ENCODE measurements at regions not wholly inside any gene's neighbourhood (a gene's known extent, or its start where the extent isn't known, plus 50 kb on each side); places are given as distances from the start of the nearest gene placed in this dataset.
"Not testable (repeated sequence)": the region's sequence is repeated elsewhere in the genome, so short reads cannot be mapped to it uniquely, and the experiment has no call there.

- Mint-ChIP-seq H3K27ac (no peak overlapping the region), H3K4me1 (no peaks in the 10 kb centered on the region), H3K36me3 (no peaks in the 10 kb centered on the region), H3K4me3 (no peak overlapping the region), H3K27me3 (peaks cover 16% of the 10 kb centered on the region), H3K9me3 (no peaks in the 10 kb centered on the region)
- ATAC-seq = peak; percentile 20
Measured at GRCh38 chr10:44292390-44293002, 92.4 kb downstream of the CXCL12 start.

- Mint-ChIP-seq H3K27ac (no peak overlapping the region), H3K27me3 (peaks cover 16% of the 10 kb centered on the region), H3K4me3 (no peak overlapping the region), H3K36me3 (no peaks in the 10 kb centered on the region), H3K9me3 (no peaks in the 10 kb centered on the region), H3K4me1 (no peaks in the 10 kb centered on the region)
- no peak for ATAC-seq
Measured at GRCh38 chr10:44291091-44291490, 93.8 kb downstream of the CXCL12 start.

GRCh38 chr10:44289125-44289524, 95.8 kb downstream of the CXCL12 start:
- ATAC-seq = no peak
- Mint-ChIP-seq H3K4me1 (no peaks in the 10 kb centered on the region), H3K9me3 (no peaks in the 10 kb centered on the region), H3K36me3 (no peaks in the 10 kb centered on the region), H3K4me3 (no peak overlapping the region), H3K27me3 (peaks cover 16% of the 10 kb centered on the region), H3K27ac (no peak overlapping the region)

GRCh38 chr10:44287408-44287807, 97.5 kb downstream of the CXCL12 start:
- ATAC-seq = no peak
- no peaks in the 10 kb centered on the region for H3K9me3 Mint-ChIP-seq
- no peaks in the 10 kb centered on the region for H3K36me3 Mint-ChIP-seq
- H3K27me3 Mint-ChIP-seq = peaks cover 13% of the 10 kb centered on the region
- no peak overlapping the region for H3K27ac Mint-ChIP-seq
- H3K4me3 Mint-ChIP-seq = no peak overlapping the region
- no peaks in the 10 kb centered on the region for H3K4me1 Mint-ChIP-seq

GRCh38 chr10:44284198-44285084, 100.5 kb downstream of the CXCL12 start:
- Mint-ChIP-seq H3K27ac (no peak overlapping the region), H3K4me3 (no peak overlapping the region), H3K36me3 (no peaks in the 10 kb centered on the region), H3K9me3 (peaks cover 2% of the 10 kb centered on the region), H3K27me3 (no peaks in the 10 kb centered on the region), H3K4me1 (no peaks in the 10 kb centered on the region)
- ATAC-seq = peak; percentile 49

GRCh38 chr10:44282626-44283300, 102.1 kb downstream of the CXCL12 start:
- Mint-ChIP-seq H3K27me3 (no peaks in the 10 kb centered on the region), H3K27ac (no peak overlapping the region), H3K36me3 (no peaks in the 10 kb centered on the region), H3K4me1 (no peaks in the 10 kb centered on the region), H3K9me3 (peaks cover 2% of the 10 kb centered on the region), H3K4me3 (no peak overlapping the region)
- no peak for ATAC-seq

GRCh38 chr10:44281662-44282061, 103.2 kb downstream of the CXCL12 start:
- Mint-ChIP-seq H3K4me3 (no peak overlapping the region), H3K27me3 (no peaks in the 10 kb centered on the region), H3K4me1 (no peaks in the 10 kb centered on the region), H3K9me3 (peaks cover 9% of the 10 kb centered on the region), H3K36me3 (no peaks in the 10 kb centered on the region), H3K27ac (no peak overlapping the region)
- peak; percentile 14 for ATAC-seq

- H3K36me3 Mint-ChIP-seq = no peaks in the 10 kb centered on the region
- no peak overlapping the region for H3K27ac Mint-ChIP-seq
- H3K27me3 Mint-ChIP-seq = no peaks in the 10 kb centered on the region
- ATAC-seq = peak; percentile 9
- H3K4me3 Mint-ChIP-seq = no peak overlapping the region
- peaks cover 13% of the 10 kb centered on the region for H3K9me3 Mint-ChIP-seq
- no peaks in the 10 kb centered on the region for H3K4me1 Mint-ChIP-seq
Measured at GRCh38 chr10:44281089-44281613, 103.7 kb downstream of the CXCL12 start.

GRCh38 chr10:44280226-44281014, 104.5 kb downstream of the CXCL12 start:
- Mint-ChIP-seq H3K36me3 (no peaks in the 10 kb centered on the region), H3K4me3 (no peak overlapping the region), H3K9me3 (peaks cover 16% of the 10 kb centered on the region), H3K27me3 (no peaks in the 10 kb centered on the region), H3K4me1 (no peaks in the 10 kb centered on the region), H3K27ac (no peak overlapping the region)
- no peak for ATAC-seq

- no peaks in the 10 kb centered on the region for H3K4me1 Mint-ChIP-seq
- no peak for ATAC-seq
- peaks cover 21% of the 10 kb centered on the region for H3K9me3 Mint-ChIP-seq
- no peak overlapping the region for H3K4me3 Mint-ChIP-seq
- H3K27ac Mint-ChIP-seq = no peak overlapping the region
- H3K27me3 Mint-ChIP-seq = no peaks in the 10 kb centered on the region
- no peaks in the 10 kb centered on the region for H3K36me3 Mint-ChIP-seq
Measured at GRCh38 chr10:44279426-44280126, 105.3 kb downstream of the CXCL12 start.

- Mint-ChIP-seq H3K4me3 (no peak overlapping the region), H3K27me3 (no peaks in the 10 kb centered on the region), H3K27ac (no peak overlapping the region), H3K9me3 (peaks cover 21% of the 10 kb centered on the region), H3K4me1 (no peaks in the 10 kb centered on the region), H3K36me3 (no peaks in the 10 kb centered on the region)
- ATAC-seq = no peak
Measured at GRCh38 chr10:44278837-44279324, 106.0 kb downstream of the CXCL12 start.

GRCh38 chr10:44268435-44268948, 116.4 kb downstream of the CXCL12 start:
- H3K9me3 Mint-ChIP-seq, ATAC-seq, H3K27me3 Mint-ChIP-seq, H3K4me3 Mint-ChIP-seq, H3K27ac Mint-ChIP-seq, H3K4me1 Mint-ChIP-seq, H3K36me3 Mint-ChIP-seq: not testable (repeated sequence)

GRCh38 chr10:44267007-44267406, 117.9 kb downstream of the CXCL12 start:
- Mint-ChIP-seq H3K4me3 (no peak overlapping the region), H3K36me3 (no peaks in the 10 kb centered on the region), H3K4me1 (no peaks in the 10 kb centered on the region), H3K27me3 (peaks cover 9% of the 10 kb centered on the region), H3K27ac (no peak overlapping the region), H3K9me3 (peaks cover 5% of the 10 kb centered on the region)
- ATAC-seq = no peak

GRCh38 chr10:44264244-44264643, 120.7 kb downstream of the CXCL12 start:
- peaks cover 5% of the 10 kb centered on the region for H3K9me3 Mint-ChIP-seq
- no peak for ATAC-seq
- H3K27me3 Mint-ChIP-seq = peaks cover 9% of the 10 kb centered on the region
- H3K4me3 Mint-ChIP-seq = no peak overlapping the region
- no peaks in the 10 kb centered on the region for H3K4me1 Mint-ChIP-seq
- H3K36me3 Mint-ChIP-seq = no peaks in the 10 kb centered on the region
- H3K27ac Mint-ChIP-seq = no peak overlapping the region
